GM23248 (cell line): ENCODE measurements at regions not wholly inside any gene's neighbourhood (a gene's known extent, or its start where the extent isn't known, plus 50 kb on each side); places are given as distances from the start of the nearest gene placed in this dataset.
A peak's percentile ranks its signal among the peaks of the same experiment; 100 is the strongest.
"Not testable (repeated sequence)": the region's sequence is repeated elsewhere in the genome, so short reads cannot be mapped to it uniquely, and the experiment has no call there.

Experiments
- DNase-seq: peaks from one replicate; pipeline ENCODE4 v3.0.0-alpha.2; 2015
- H2AFZ ChIP-seq: fragments of 200-600 bp; sonication (generic); 2 replicates; pipeline ENCODE4 v1.6.1; 2016; ENCODE audit warnings: antibody characterized with exemption
- H3F3A ChIP-seq: fragments of 200-600 bp; sonication (generic); 2 replicates; pipeline ENCODE4 v1.6.1; 2016; ENCODE audit warnings: mild to moderate bottlenecking, antibody characterized with exemption, mixed run types; ENCODE audit not compliant: insufficient read depth
- H3K27ac ChIP-seq: fragments of 200-600 bp; sonication (generic); 2 replicates; pipeline ENCODE4 v1.5.1; 2016; ENCODE audit warnings: mild to moderate bottlenecking
- H3K27me3 ChIP-seq: fragments of 200-600 bp; sonication (generic); replicated peaks from 2 replicates; pipeline ENCODE4 v1.6.1; 2016; ENCODE audit warnings: mild to moderate bottlenecking; ENCODE audit not compliant: insufficient read depth
- H3K36me3 ChIP-seq: fragments of 200-600 bp; sonication (generic); 2 replicates; pipeline ENCODE4 v1.6.1; 2016; ENCODE audit warnings: low read depth, mild to moderate bottlenecking
- H3K4me1 ChIP-seq: fragments of 200-600 bp; sonication (generic); 2 replicates; pipeline ENCODE4 v1.6.1; 2016; ENCODE audit warnings: mild to moderate bottlenecking; ENCODE audit not compliant: insufficient read depth
- H3K4me2 ChIP-seq: fragments of 200-600 bp; sonication (generic); one replicate; pipeline ENCODE4 v1.6.1; 2016; ENCODE audit warnings: mild to moderate bottlenecking; ENCODE audit not compliant: unreplicated experiment
- H3K4me3 ChIP-seq: fragments of 200-600 bp; sonication (generic); 2 replicates; pipeline ENCODE4 v1.5.1; 2016; ENCODE audit warnings: mild to moderate bottlenecking
- H3K79me2 ChIP-seq: fragments of 200-600 bp; sonication (generic); 2 replicates; pipeline ENCODE4 v1.6.1; 2016; ENCODE audit warnings: mild to moderate bottlenecking; ENCODE audit not compliant: insufficient read depth
- H3K9ac ChIP-seq: fragments of 200-600 bp; sonication (generic); 2 replicates; pipeline ENCODE4 v1.6.1; 2016; ENCODE audit warnings: mild to moderate bottlenecking
- H3K9me2 ChIP-seq: fragments of 200-600 bp; sonication (generic); 2 replicates; pipeline ENCODE4 v1.6.1; 2016; ENCODE audit warnings: mixed run types, mild to moderate bottlenecking, moderate library complexity; ENCODE audit not compliant: insufficient read depth
- H3K9me3 ChIP-seq: fragments of 200-600 bp; sonication (generic); one replicate; pipeline ENCODE4 v1.6.1; 2017; ENCODE audit warnings: low read depth
- H4K20me1 ChIP-seq: fragments of 200-600 bp; sonication (generic); 2 replicates; pipeline ENCODE4 v1.6.0; 2016; ENCODE audit not compliant: insufficient read depth
- EZH2 ChIP-seq: fragments of 200-600 bp; sonication (generic); IDR thresholded peaks from 2 replicates; pipeline ENCODE4 v1.6.1; 2018; ENCODE audit warnings: antibody characterized with exemption, mild to moderate bottlenecking; ENCODE audit not compliant: insufficient read depth, poor library complexity, severe bottlenecking
- EZH2phosphoT487 ChIP-seq: fragments of 200-600 bp; sonication (generic); IDR thresholded peaks from 2 replicates; pipeline ENCODE4 v1.6.1; 2018; ENCODE audit warnings: antibody characterized with exemption, moderate library complexity, mild to moderate bottlenecking, low read depth; ENCODE audit not compliant: insufficient read depth
- WGBS, 2 experiments: methylation state at CpG; one replicate each; pipeline ENCODE4 v1.1.6; 2015 to 2017; ENCODE audit warnings: low lambda C conversion rate in 2 of 2, low coverage in 1 of 2; ENCODE audit errors: missing lambda C conversion rate in 2 of 2; 5-methylcytosine and 5-hydroxymethylcytosine counted together
- in situ Hi-C: fragments of 300-500 bp; cut with MboI; formaldehyde crosslinking; loops from 2 replicates; pipeline ENCODE4 v1.15.0; 2020

DNA sequence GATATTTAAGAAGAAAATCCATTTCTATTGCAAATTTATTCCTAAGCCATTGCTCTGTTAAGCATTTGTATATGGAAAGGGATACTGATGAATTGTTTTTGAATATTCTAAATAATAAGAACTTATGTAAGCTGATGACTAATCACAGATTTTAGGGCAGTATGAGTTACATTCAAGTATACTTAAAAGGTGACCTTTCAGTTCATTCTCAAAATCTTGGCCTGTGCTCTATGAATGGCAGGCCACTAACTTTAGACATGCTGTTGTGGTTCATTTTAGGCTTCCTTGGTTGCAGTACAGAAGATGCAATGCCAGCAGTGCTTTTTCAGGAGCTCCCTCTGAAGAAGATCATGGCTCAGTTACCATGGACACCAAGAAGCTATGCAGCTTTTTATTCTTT is 380.4 kb downstream of the CENPW start:
- H3F3A ChIP-seq: peaks cover 41% of the 10 kb centered on the region
- DNase-seq: peak; percentile 28
- peak overlapping the region; percentile 85; the same call in 1 of the 2 replicates for H3K27ac ChIP-seq
- H3K9ac ChIP-seq: no peak overlapping the region
- in situ Hi-C loops: no loop called here
- TF ChIP-seq EZH2phosphoT487 (no peak), EZH2 (no peak)
- no peaks in the 10 kb centered on the region for H4K20me1 ChIP-seq
- H2AFZ ChIP-seq: no peak overlapping the region
- H3K27me3 ChIP-seq: no peaks in the 10 kb centered on the region
- H3K9me2 ChIP-seq: no peaks in the 10 kb centered on the region
- H3K4me3 ChIP-seq: no peak overlapping the region
- H3K9me3 ChIP-seq: no peaks in the 10 kb centered on the region
- no peak overlapping the region for H3K4me2 ChIP-seq
- no peaks in the 10 kb centered on the region for H3K36me3 ChIP-seq
- no peaks in the 10 kb centered on the region for H3K79me2 ChIP-seq
- H3K4me1 ChIP-seq: peaks cover 51% of the 10 kb centered on the region

GRCh38 chr6:126721581-126722160 is 381.8 kb downstream of the CENPW start:
- Histone ChIP-seq H3K4me1 (peaks cover 40% of the 10 kb centered on the region), H3K9me3 (no peaks in the 10 kb centered on the region), H3K36me3 (no peaks in the 10 kb centered on the region), H4K20me1 (no peaks in the 10 kb centered on the region), H2AFZ (peak overlapping the region; percentile 56; the same call in 1 of the 2 replicates), H3K79me2 (no peaks in the 10 kb centered on the region), H3K9ac (peak overlapping the region; percentile 59), H3K9me2 (no peaks in the 10 kb centered on the region), H3K4me2 (peak overlapping the region; percentile 66), H3K4me3 (0 out of 2 replicates have a peak overlapping the region, but pooled peaks have one; percentile 28), H3K27ac (peak overlapping the region; percentile 85), H3F3A (peaks cover 41% of the 10 kb centered on the region), H3K27me3 (no peaks in the 10 kb centered on the region)
- TF ChIP-seq EZH2 (no peak), EZH2phosphoT487 (no peak)
- 0 to 4% methylated on average over 1 of the region's 1 CpG for WGBS, 2 experiments
- in situ Hi-C loops: no loop called here
- peak; percentile 93 for DNase-seq

DNA sequence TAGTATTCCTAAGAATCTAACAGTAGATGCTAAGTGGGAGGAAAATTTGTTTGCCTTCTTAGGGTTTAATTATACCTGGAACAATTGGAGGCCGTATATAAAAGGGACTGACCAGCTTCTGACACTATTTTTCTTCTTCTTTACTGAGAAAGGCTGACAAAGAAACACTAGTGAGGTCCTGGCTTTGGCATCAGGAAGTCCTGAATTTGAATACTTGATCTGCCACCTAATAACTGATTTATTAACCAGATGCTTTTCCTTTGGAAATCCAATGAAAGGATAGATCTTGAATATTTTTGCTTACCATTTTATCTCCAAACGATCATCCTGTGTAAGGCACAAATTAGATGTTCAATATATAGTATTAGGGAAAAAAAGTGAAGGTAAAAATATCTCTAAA is 382.5 kb downstream of the CENPW start:
- DNase-seq: no peak
- Histone ChIP-seq H3K9me2 (no peaks in the 10 kb centered on the region), H4K20me1 (no peaks in the 10 kb centered on the region), H3K27me3 (no peaks in the 10 kb centered on the region), H3K4me1 (peaks cover 40% of the 10 kb centered on the region), H3F3A (peaks cover 41% of the 10 kb centered on the region), H3K9me3 (no peaks in the 10 kb centered on the region), H3K36me3 (no peaks in the 10 kb centered on the region), H3K4me2 (peak overlapping the region; percentile 66), H3K27ac (peak overlapping the region; percentile 85), H3K79me2 (no peaks in the 10 kb centered on the region), H3K9ac (peak overlapping the region; percentile 59), H3K4me3 (no peak overlapping the region), H2AFZ (peak overlapping the region; percentile 25; the same call in 1 of the 2 replicates)
- TF ChIP-seq EZH2 (no peak), EZH2phosphoT487 (no peak)
- 75 to 76% methylated on average over 2 of the region's 2 CpGs for WGBS, 2 experiments
- in situ Hi-C loops: no loop called here

DNA sequence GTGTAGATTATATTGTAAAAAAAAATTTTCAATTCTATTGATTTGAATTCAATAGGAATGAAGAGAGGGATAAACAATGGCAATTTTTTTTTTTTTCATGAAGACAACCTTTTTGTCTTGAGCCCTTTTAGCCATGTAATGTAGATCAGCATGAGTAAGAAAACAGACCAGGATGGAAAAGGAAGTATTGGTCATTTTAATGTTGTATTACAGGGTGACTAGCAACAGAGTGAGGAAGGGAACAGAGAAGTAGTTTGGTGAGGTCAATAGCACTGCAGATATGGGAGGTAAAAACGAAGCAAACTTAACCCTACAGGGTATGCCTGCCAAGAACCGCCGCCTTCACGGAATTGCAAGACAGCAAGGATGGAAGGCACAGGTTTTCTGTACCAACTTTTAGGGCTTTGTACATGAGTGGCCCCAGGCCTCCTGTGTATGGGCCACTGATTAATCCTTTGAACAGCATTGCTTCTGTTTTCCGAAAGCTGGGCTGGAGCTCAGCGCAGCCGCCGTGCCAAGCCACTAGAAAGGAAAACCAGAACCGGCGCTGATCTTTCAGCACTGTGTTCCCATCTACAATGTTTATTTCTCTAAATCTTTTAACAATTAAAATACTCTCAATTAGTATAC is 383.7 kb downstream of the CENPW start:
- Histone ChIP-seq H3K9me2 (no peaks in the 10 kb centered on the region), H3K4me2 (peak overlapping the region; percentile 84), H2AFZ (peak overlapping the region; percentile 65), H3K27ac (peak overlapping the region; percentile 85), H3K27me3 (no peaks in the 10 kb centered on the region), H3K4me3 (peak overlapping the region; percentile 54), H3F3A (peaks cover 41% of the 10 kb centered on the region), H4K20me1 (no peaks in the 10 kb centered on the region), H3K9ac (peak overlapping the region; percentile 41), H3K79me2 (no peaks in the 10 kb centered on the region), H3K9me3 (no peaks in the 10 kb centered on the region), H3K36me3 (no peaks in the 10 kb centered on the region), H3K4me1 (peaks cover 40% of the 10 kb centered on the region)
- WGBS, 2 experiments: 13 to 18% methylated on average over 10 of the region's 10 CpGs
- peak; percentile 66 for DNase-seq
- no peak for TF ChIP-seq EZH2phosphoT487
- in situ Hi-C loops: no loop called here

DNA sequence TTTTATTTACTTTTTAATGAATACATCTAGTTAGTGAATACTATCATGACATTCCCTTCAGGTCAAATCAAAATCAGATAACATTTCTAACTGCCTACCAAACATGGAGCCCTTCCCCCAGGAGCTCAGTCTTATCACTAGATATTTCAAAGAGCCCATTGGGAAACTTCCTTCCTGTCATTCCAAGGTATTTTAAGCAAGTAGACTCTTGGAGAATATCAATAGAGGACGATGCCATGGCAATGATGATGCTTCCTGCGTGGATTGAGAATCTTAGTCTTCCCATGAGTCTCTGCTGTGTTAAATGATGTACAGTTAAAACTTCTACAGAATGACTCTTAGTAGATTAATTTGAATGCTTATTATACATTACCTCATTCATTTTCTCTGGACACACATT is 384.9 kb downstream of the CENPW start:
- Histone ChIP-seq H4K20me1 (no peaks in the 10 kb centered on the region), H3K27ac (no peak overlapping the region), H2AFZ (no peak overlapping the region), H3K9ac (no peak overlapping the region), H3F3A (peaks cover 40% of the 10 kb centered on the region), H3K79me2 (no peaks in the 10 kb centered on the region), H3K4me3 (no peak overlapping the region), H3K36me3 (no peaks in the 10 kb centered on the region), H3K4me1 (peaks cover 40% of the 10 kb centered on the region), H3K27me3 (no peaks in the 10 kb centered on the region), H3K9me3 (no peaks in the 10 kb centered on the region), H3K9me2 (no peaks in the 10 kb centered on the region), H3K4me2 (no peak overlapping the region)
- in situ Hi-C loops: no loop called here
- TF ChIP-seq EZH2: no peak
- no peak for TF ChIP-seq EZH2phosphoT487
- no peak for DNase-seq
- WGBS, 2 experiments: 97 to 98% methylated on average over 2 of the region's 2 CpGs

GRCh38 chr6:126726454-126726853 is 386.5 kb downstream of the CENPW start:
- H3K27ac ChIP-seq, H3K27me3 ChIP-seq, H3K79me2 ChIP-seq, H3K9me3 ChIP-seq, H2AFZ ChIP-seq, H3K9ac ChIP-seq, DNase-seq, H3K4me2 ChIP-seq, in situ Hi-C loops, H4K20me1 ChIP-seq, H3K9me2 ChIP-seq, H3K4me3 ChIP-seq, H3K36me3 ChIP-seq: not testable (repeated sequence)
- peaks cover 24% of the 10 kb centered on the region for H3K4me1 ChIP-seq
- H3F3A ChIP-seq: peaks cover 24% of the 10 kb centered on the region
- 73 to 77% methylated on average over 7 of the region's 7 CpGs for WGBS, 2 experiments
